GM21529 (cell line): ENCODE measurements at regions not wholly inside any gene's neighbourhood (a gene's known extent, or its start where the extent isn't known, plus 50 kb on each side); places are given as distances from the start of the nearest gene placed in this dataset.
"Not testable (repeated sequence)": the region's sequence is repeated elsewhere in the genome, so short reads cannot be mapped to it uniquely, and the experiment has no call there.

Source experiments
- ATAC-seq: cut with Tn5 transposase; IDR thresholded peaks from one replicate; pipeline ENCODE4 v1.9.1; 2021; ENCODE audit not compliant: unreplicated experiment

- ATAC-seq, result no peak
These were observed 270.0 kb downstream of the CYRIA start for GRCh38 chr2:16395601-16396000.

GRCh38 chr2:16394986-16395550, 270.6 kb downstream of the CYRIA start:
- no peak for ATAC-seq

GRCh38 chr2:16394072-16394985, 271.3 kb downstream of the CYRIA start:
- ATAC-seq, result no peak

- no peak for ATAC-seq
These were observed 272.0 kb downstream of the CYRIA start for GRCh38 chr2:16393500-16394071.

GRCh38 chr2:16392647-16393499, 272.8 kb downstream of the CYRIA start:
- no peak for ATAC-seq

- ATAC-seq, result no peak
These were observed 273.6 kb downstream of the CYRIA start for GRCh38 chr2:16391986-16392385.

- ATAC-seq, result no peak
These were observed 275.1 kb downstream of the CYRIA start for GRCh38 chr2:16390561-16390960.

GRCh38 chr2:16389611-16390010, 276.0 kb downstream of the CYRIA start:
- no peak for ATAC-seq

- not testable (repeated sequence) for ATAC-seq
These were observed 277.3 kb downstream of the CYRIA start for GRCh38 chr2:16388199-16388830.

GRCh38 chr2:16387461-16387984, 278.1 kb downstream of the CYRIA start:
- ATAC-seq, result no peak

- ATAC-seq, result no peak
These were observed 279.2 kb downstream of the CYRIA start for GRCh38 chr2:16386431-16386830.

- no peak for ATAC-seq
These were observed 279.6 kb downstream of the CYRIA start for GRCh38 chr2:16386031-16386430.

- ATAC-seq, result no peak
These were observed 280.3 kb downstream of the CYRIA start for GRCh38 chr2:16385341-16385740.

- ATAC-seq, result no peak
These were observed 282.2 kb downstream of the CYRIA start for GRCh38 chr2:16383411-16383810.

- ATAC-seq, result no peak
These were observed 283.2 kb downstream of the CYRIA start for GRCh38 chr2:16382451-16382850.

GRCh38 chr2:16381511-16381910, 284.1 kb downstream of the CYRIA start:
- no peak for ATAC-seq

GRCh38 chr2:16379901-16380300, 285.7 kb downstream of the CYRIA start:
- not testable (repeated sequence) for ATAC-seq

- ATAC-seq, result not testable (repeated sequence)
These were observed 286.6 kb downstream of the CYRIA start for GRCh38 chr2:16379061-16379460.

GRCh38 chr2:16378031-16378430, 287.6 kb downstream of the CYRIA start:
- no peak for ATAC-seq

- ATAC-seq, result no peak
These were observed 289.7 kb downstream of the CYRIA start for GRCh38 chr2:16375981-16376380.
